DMS53 (cell line): ENCODE measurements at regions not wholly inside any gene's neighbourhood (a gene's known extent, or its start where the extent isn't known, plus 50 kb on each side); places are given as distances from the start of the nearest gene placed in this dataset.
"Not testable (repeated sequence)": the region's sequence is repeated elsewhere in the genome, so short reads cannot be mapped to it uniquely, and the experiment has no call there.

Experiments used
- DNase-seq: peaks from one replicate; lab custom pipeline; 2025; lab: John Stamatoyannopoulos, UW

- no peak for DNase-seq
Observed at GRCh38 chr10:53650794-53651193, 878.2 kb upstream of the MBL2 start.

- DNase-seq: not testable (repeated sequence)
Observed at GRCh38 chr10:53647221-53647620, 874.6 kb upstream of the MBL2 start.

- no peak for DNase-seq
Observed at GRCh38 chr10:53646525-53646924, 873.9 kb upstream of the MBL2 start.

- DNase-seq: no peak
Observed at GRCh38 chr10:53645951-53646350, 873.4 kb upstream of the MBL2 start.

GRCh38 chr10:53638006-53638405 lies 865.4 kb upstream of the MBL2 start:
- no peak for DNase-seq

GRCh38 chr10:53624722-53625121 lies 852.1 kb upstream of the MBL2 start:
- no peak for DNase-seq

GRCh38 chr10:53622201-53622600 lies 849.6 kb upstream of the MBL2 start:
- no peak for DNase-seq

GRCh38 chr10:53619671-53620070 lies 847.1 kb upstream of the MBL2 start:
- DNase-seq: no peak

GRCh38 chr10:53607691-53608090 lies 835.1 kb upstream of the MBL2 start:
- no peak for DNase-seq

GRCh38 chr10:53606981-53607380 lies 834.4 kb upstream of the MBL2 start:
- DNase-seq: no peak

- peak; percentile 77 for DNase-seq
Observed at GRCh38 chr10:53601260-53601875, 828.8 kb upstream of the MBL2 start.

- no peak for DNase-seq
Observed at GRCh38 chr10:53598914-53599313, 826.3 kb upstream of the MBL2 start.

GRCh38 chr10:53597835-53598251 lies 825.3 kb upstream of the MBL2 start:
- DNase-seq: no peak

- DNase-seq: peak; percentile 9
Observed at GRCh38 chr10:53580465-53580864, 807.9 kb upstream of the MBL2 start.

GRCh38 chr10:53579773-53580172 lies 807.2 kb upstream of the MBL2 start:
- no peak for DNase-seq

GRCh38 chr10:53574024-53574423 lies 801.4 kb upstream of the MBL2 start:
- no peak for DNase-seq

- no peak for DNase-seq
Observed at GRCh38 chr10:53573498-53573897, 800.9 kb upstream of the MBL2 start.

- DNase-seq: no peak
Observed at GRCh38 chr10:53572799-53573198, 800.2 kb upstream of the MBL2 start.

- DNase-seq: no peak
Observed at GRCh38 chr10:53570221-53570620, 797.6 kb upstream of the MBL2 start.

GRCh38 chr10:53569455-53569854 lies 796.9 kb upstream of the MBL2 start:
- no peak for DNase-seq

GRCh38 chr10:53548664-53549063 lies 776.1 kb upstream of the MBL2 start:
- no peak for DNase-seq

- no peak for DNase-seq
Observed at GRCh38 chr10:53547364-53547763, 774.8 kb upstream of the MBL2 start.

- no peak for DNase-seq
Observed at GRCh38 chr10:53543410-53543809, 770.8 kb upstream of the MBL2 start.

- DNase-seq: no peak
Observed at GRCh38 chr10:53537508-53537907, 764.9 kb upstream of the MBL2 start.

- DNase-seq: peak; percentile 61
Observed at GRCh38 chr10:53536322-53536721, 763.7 kb upstream of the MBL2 start.
